ENCODE measurements at regions not wholly inside any gene's neighbourhood (a gene's known extent, or its start where the extent isn't known, plus 50 kb on each side); places are given as distances from the start of the nearest gene placed in this dataset.
A peak's percentile ranks its signal among the peaks of the same experiment; 100 is the strongest.

DNA sequence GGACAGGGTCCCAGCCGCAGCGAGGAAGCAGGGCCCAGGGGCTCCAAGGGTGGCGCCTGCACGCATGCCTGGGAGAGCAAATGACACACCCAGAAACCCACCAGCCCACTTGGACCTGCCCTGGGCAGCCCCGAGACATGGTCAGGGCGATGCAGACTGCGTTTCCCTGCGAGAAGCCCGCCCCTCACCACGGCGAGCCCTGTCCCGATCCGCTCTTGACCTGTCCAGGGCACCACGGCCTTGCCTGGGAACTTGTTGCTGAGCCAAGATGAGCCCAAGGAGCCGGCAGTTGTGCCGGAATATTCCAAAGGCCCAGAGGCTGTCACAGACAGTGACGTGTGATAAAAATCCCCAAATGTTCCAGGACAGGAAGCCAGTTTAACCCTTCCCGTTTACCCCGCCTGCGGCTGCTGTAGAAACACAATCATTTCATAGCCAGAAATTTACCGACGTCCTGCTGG is 78.1 kb downstream of the SIK1 start:
- TF ChIP-seq EP300 (IDR thresholded peaks at IDR 0.05) (peak in 1 of 2 donors; percentile 32), CTCF (IDR thresholded peaks at IDR 0.05) (no peak)
